Skin epidermis (tissue), 12 donors: ENCODE measurements at regions not wholly inside any gene's neighbourhood (a gene's known extent, or its start where the extent isn't known, plus 50 kb on each side); places are given as distances from the start of the nearest gene placed in this dataset.

Source experiments
- H3K27ac ChIP-seq, 21 experiments: fragments of 200-600 bp; sonication (generic) in 11 of 21; one replicate each; pipeline ENCODE4 v1.5.0; 2020; ENCODE audit warnings: mild to moderate bottlenecking in 3 of 21, inconsistent platforms in 2 of 21, moderate library complexity in 2 of 21
- H3K4me3 ChIP-seq, 7 experiments: fragments of 200-600 bp; sonication (generic) in 2 of 7; one replicate each; pipeline ENCODE4 v1.5.0; 2020; ENCODE audit warnings: inconsistent platforms in 2 of 7, mild to moderate bottlenecking in 2 of 7, moderate library complexity in 1 of 7

DNA sequence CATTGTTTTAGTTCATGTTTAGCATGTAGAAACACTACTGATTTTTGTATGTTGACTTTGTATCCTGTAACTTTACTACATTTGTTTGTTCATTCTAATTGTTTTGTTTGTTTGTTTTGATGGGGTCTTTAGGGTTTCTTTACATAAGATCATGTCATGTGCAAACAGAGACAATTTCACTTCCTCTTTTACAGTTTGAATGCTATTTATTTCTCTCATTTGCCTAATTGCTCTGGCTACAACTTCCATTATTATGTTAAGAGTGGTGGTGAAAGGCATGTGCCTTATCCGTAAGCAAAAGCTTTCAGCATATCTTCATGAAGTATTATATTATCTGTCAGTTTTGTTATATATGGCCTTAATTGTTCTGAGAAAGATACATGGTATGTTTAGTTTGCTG lies 571.1 kb downstream of the PCDH7 start:
- no peak overlapping the region for H3K4me3 ChIP-seq
- H3K27ac ChIP-seq, result no peak overlapping the region

DNA sequence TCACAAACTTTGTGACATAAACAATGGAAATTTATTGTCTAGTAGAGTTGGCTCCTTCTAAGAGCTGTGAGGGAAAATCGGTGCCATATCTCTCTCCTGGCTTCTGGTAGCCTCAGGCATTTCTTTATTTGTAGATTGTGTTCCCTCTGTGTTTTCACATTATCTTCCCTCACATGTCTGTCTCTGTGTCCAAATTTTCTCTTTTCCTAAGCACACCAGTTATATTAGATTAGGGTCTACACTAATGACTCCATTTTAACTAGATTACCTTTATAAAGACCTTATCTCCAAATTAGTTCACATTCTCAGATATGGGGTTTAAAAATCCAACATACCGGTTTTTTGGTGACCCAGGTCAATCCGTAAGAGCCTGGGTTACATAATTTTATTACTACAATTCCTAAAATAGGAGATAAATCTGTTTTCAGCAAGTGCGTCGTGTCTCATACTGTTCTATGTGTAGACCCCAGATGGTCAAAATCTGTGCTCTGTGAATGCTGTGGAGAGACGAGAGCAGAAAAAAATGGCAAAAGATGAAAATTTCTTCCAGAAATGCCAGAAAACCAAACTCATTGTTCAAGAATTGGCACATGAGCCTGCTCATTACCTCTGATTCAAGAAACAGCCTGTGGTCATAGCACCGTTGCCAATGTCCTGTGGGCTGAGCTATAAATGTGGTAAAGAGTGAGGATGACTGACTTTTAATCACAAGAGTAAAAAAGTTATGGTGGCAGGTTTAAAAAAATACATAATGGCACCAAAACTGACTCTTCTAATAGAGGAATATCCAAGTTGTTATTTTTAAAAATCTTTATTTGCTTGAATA lies 574.7 kb downstream of the PCDH7 start:
- Histone ChIP-seq H3K27ac (no peak overlapping the region), H3K4me3 (no peak overlapping the region)

DNA sequence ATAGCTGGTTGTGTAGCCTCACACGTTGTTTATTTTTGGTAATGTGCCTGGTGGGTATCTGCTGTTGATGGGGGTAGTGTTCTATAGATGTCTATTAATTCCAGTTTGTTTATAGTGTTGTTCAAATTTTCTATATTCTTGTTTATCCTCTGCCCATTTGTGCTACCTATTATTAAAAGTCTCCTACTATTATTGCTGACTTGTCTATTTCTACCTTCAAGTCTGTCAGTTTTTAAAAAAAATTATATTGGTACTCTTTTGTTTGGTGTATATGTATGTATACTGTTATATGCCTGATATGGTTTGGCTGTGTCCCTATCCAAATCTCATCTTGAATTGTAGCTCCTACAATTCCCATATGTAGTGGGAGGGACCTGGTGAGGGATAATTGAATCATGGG lies 578.6 kb downstream of the PCDH7 start:
- H3K27ac ChIP-seq, result no peak overlapping the region
- H3K4me3 ChIP-seq, result no peak overlapping the region

DNA sequence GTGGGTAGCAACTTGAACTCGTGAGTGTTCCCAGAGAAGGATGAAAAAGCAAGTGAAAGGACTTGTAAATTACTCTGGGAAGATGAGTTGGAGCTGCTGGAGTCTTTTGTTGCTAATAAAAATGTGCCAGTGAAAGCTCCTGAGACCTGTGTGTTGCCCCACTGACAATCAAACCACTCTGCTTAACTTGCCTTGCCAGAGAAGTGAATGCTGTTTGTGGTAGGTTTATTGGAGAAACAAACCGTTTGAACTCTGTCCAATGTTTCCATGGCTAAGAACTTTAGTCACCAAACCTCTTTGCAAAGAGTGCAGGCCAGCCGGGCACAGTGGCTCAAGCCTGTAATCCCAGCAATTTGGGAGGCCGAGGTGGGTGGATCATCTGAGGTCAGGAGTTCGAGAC lies 586.9 kb downstream of the PCDH7 start:
- Histone ChIP-seq H3K4me3 (no peak overlapping the region), H3K27ac (no peak overlapping the region)

DNA sequence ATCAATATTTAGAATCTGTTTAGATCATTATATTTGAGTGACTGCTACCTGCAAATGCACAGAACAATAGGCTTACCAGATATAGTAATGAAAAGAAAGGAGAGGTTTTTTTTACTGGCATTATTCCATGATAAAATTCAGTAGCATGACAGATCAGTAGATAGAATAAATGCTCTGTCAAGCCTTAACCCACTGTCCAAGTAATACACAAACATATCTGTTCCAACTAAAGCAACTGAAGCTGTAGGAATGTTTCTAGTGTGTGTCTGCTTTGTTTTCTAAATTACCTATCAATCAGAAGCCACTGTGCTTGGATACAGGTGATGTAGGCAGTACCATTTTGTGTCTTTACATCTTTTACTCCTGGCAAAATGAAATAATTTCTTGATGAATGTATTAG lies 604.6 kb downstream of the PCDH7 start:
- no peak overlapping the region for H3K4me3 ChIP-seq
- H3K27ac ChIP-seq, result no peak overlapping the region

DNA sequence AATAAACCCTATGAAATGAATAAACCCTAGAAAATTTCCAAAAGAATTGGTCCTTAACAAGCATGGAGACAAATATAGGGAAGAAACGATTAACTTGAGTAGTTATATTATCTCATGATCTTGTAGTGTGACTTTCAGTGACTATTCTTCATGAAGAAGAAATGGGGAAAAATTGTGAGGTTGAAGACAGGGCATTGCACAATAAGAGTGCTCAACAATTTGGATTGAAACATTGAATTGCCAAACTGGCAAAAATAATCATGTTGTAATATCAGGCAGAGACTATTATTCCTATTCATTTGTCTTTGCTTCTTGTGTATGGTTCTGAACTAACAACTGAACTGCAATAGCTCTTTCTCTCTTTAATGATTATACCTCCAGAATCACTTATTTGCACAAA lies 605.1 kb downstream of the PCDH7 start:
- H3K27ac ChIP-seq, result no peak overlapping the region
- no peak overlapping the region for H3K4me3 ChIP-seq

DNA sequence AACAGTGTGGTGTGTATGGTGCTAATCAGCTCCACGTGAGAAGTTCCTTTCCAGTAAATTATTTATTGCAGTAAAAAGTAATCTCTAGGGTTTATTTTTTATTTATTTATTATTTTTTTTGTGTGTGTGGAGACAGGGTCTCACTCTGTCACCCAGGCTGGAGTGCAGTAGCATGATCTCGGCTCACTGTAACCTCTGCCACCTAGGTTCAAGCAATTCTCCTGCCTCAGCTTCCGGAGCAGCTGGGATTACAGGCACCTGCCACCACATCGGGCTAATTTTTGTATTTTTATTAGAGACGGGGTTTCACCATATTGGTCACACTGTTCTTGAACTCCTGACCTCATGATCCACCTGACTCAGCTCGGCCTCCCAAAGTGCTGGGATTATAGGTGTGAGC lies 606.9 kb downstream of the PCDH7 start:
- Histone ChIP-seq H3K27ac (no peak overlapping the region), H3K4me3 (no peak overlapping the region)

DNA sequence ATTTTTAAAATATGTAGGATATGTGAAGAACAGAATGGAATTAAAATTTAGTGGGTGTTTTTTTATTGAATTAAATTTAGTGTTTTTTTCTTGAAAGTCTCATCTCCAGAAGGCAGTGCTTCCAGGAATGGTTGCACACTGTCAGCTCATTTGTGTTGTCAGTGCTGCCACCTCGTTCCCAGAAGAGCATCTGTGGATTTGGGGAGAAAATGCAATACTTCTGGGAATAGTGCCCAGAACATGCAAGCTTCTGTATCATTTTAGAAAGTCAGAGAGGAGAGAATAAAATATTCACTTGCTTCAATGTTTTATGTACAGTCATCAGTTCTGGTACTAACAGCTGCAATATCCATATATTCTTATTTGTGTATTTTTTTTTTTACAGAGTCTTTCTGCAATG lies 608.8 kb downstream of the PCDH7 start:
- H3K4me3 ChIP-seq, result no peak overlapping the region
- no peak overlapping the region for H3K27ac ChIP-seq

DNA sequence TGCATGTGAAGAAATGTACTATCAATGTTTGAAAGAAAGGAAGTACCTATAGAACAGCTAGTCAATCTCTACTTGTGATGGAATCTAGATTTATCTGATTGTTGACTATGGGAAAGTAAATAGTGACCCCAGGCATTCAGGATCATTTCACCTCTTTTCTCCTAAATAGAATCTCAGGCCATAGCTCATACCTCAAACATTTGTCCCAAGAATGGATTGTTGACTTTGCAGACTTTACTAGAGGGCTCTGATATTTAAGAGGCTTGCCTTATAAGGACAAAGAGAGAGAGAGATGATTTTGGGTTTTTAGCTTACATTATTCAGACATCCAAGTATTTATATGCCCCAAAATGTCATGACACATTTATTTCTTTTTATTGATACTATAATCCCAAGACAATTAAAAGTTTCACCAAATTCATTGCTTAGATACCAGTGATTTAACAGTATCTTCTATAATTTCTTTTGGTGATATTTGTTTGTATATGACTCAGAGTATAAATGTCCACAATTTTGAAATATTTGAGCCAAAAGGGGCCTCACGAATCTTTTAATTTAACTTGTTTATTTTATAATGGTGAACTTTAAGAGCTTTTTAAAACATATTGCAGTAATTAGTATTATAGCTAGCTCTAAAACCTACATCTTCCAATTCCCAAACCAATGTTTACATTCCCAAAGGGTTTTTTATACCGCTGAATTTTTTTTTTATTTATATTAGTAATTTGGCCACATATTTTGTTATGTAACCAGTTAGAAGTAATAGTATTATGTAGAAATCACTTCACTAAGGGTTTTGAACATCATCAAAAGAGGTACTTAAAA lies 614.1 kb downstream of the PCDH7 start:
- no peak overlapping the region for H3K4me3 ChIP-seq
- no peak overlapping the region for H3K27ac ChIP-seq

DNA sequence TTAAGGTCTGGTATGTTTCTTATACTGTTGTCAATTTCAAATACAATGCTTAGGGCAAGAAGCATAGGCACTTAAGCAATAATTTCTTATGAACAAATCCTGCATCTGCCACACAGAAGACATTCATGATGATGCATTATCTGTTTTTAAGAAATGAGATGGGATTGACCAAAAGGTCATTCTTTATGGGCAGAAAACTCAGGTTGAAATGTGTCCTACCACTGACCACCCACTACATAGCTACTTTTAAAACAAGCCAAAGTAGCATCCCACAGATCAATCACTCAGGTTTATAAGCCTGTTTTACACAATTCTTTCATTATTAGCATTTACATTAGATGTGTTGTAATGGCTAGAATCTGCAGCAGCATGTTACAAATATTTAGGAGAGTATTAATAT lies 617.8 kb downstream of the PCDH7 start:
- H3K4me3 ChIP-seq, result no peak overlapping the region
- no peak overlapping the region for H3K27ac ChIP-seq

DNA sequence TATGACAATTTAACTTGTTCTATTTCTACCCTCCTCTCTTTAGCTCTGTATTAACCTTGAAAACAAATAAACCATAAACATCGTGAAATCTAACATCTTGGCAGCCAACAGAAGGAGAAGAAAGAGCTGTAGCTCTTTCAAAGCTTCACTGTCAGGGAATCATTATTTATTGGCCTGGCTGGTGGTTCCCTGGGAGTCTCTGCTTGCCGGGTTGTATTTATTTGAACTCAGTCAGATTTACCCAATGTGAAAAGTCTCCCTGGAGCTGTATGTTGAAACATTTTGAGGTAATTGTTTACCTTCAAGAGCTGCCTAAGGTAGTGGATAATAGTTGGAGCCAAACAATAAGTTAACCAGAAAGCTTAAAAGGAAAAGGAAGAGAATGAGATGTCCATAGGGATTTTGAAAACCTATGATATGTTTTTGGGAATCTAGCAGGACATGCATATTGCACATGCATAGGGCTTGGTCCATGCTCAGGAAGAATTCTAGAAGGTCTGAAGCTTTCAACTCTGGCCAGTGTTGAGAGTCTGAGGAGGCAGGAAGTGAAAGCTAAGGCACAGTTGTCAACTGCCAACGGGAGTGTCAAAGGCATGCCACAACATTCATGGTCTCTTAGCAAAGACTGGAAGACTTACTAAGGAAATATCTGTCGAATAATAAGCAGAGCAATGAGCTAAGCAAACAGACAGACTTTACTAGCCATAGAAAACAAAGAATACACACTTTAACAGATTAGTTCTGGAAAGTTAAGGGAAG lies 621.6 kb downstream of the PCDH7 start:
- Histone ChIP-seq H3K27ac (no peak overlapping the region), H3K4me3 (no peak overlapping the region)

DNA sequence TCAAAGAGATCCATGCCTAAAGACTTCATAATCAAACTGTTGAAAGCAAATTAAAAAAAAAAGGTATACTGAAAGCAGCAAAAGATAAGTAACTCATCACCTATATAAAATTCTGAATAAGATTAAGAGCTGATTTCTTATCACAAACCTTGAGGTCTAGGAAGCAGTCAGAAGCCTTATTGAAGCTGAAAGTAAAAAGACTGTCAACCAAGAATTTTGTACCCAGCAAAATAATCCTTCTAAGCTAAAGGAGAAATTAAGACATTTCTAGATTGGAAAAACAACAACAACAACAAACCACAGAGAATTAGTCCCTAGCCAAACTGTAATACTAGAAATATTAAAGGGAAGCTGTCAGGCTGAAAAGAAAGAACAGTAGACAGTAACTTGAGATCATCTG lies 622.9 kb downstream of the PCDH7 start:
- H3K4me3 ChIP-seq, result no peak overlapping the region
- H3K27ac ChIP-seq, result no peak overlapping the region

DNA sequence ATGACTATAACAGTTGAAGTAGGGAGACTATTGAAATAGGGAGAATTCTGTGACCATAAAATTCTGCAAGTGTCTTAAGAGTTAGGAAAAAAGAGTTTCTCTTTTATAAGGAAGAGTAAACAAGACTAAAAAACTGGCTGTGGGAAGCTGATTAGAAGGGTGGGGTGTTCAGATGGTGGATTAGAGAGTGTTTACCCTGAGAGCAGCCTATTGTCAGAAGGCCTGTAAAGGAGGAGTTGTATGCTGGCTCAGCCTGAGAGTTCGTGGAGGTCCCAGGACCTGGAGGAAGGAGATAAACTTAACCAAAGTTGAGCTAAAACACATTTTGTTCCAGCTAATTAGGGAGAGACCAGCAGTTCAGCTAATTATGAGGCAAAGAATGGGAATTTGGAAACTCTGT lies 629.7 kb downstream of the PCDH7 start:
- Histone ChIP-seq H3K4me3 (no peak overlapping the region), H3K27ac (no peak overlapping the region)

DNA sequence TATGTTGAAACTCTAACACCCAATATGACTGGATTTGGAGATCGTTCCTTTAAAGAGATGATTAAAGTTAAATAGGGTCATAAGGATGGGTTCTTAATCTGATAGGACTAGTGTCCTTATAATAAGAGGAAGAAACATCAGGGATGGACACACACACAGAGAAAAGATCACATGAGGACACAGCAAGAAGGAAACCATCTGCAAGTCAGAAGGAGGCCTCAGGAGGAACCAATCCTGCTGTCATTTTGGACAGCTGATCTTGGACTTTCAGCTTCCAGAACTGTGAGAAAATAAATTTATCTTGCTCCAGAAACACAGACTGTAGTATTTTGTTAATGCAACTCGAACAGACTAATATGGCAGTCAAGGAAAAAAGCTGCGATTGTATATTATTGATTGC lies 631.5 kb downstream of the PCDH7 start:
- Histone ChIP-seq H3K4me3 (no peak overlapping the region), H3K27ac (no peak overlapping the region)

DNA sequence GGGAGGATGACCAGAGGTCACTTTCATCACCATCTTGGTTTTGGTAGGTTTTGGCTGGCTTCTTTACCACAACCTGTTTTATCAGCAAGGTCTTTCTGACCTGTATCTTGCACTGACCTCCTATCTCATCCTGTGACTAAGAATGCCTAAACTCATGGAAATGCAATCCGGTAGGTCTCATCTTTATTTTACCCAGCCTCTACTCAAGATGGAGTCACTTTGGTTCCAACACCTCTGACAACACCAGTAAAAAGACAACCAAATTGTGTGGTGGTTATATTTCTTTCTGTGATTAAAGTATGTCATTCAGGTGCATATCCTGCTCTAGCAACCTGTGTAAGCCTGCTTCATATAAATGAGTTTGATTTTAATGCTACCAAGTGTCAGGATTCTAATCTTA lies 636.7 kb downstream of the PCDH7 start:
- no peak overlapping the region for H3K4me3 ChIP-seq
- no peak overlapping the region for H3K27ac ChIP-seq

DNA sequence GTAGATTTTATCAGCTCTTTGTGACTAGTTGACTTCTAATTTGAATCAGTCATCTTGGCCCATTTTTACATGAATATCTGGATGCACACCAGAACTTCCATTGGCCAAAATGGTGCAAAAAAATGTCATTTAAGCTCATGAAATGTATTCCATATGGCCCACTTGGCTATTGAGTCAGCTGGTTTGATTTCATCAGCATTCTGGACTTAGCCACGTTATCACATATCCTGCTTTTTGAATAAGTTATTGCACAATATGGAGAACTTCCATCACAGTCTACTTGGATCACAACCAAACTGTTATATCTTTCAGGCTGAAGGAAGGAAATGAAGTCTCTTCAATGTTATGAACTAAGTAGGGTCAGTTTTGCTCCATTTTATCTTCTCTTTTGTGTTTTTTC lies 640.6 kb downstream of the PCDH7 start:
- H3K27ac ChIP-seq, result no peak overlapping the region
- H3K4me3 ChIP-seq, result no peak overlapping the region

DNA sequence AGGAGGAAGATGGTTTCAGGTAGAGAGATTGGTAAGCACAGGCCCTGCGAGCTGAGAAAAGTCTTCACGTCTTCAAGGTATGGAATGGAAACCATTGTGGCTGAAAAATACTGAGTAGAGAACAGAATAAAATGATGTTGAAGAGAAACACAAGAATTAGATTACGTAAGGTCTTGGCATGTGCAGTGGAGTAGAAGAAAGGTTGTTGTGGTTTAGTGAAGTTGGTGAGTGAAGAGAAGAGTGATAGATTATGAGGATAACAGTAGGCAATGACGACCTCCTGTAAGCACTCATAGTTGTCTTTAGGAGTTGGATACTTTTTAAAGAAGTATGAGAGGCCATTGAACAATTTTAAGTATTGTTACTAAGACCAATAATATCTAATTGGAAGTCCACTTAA lies 642.6 kb downstream of the PCDH7 start:
- H3K4me3 ChIP-seq, result no peak overlapping the region
- H3K27ac ChIP-seq, result no peak overlapping the region

DNA sequence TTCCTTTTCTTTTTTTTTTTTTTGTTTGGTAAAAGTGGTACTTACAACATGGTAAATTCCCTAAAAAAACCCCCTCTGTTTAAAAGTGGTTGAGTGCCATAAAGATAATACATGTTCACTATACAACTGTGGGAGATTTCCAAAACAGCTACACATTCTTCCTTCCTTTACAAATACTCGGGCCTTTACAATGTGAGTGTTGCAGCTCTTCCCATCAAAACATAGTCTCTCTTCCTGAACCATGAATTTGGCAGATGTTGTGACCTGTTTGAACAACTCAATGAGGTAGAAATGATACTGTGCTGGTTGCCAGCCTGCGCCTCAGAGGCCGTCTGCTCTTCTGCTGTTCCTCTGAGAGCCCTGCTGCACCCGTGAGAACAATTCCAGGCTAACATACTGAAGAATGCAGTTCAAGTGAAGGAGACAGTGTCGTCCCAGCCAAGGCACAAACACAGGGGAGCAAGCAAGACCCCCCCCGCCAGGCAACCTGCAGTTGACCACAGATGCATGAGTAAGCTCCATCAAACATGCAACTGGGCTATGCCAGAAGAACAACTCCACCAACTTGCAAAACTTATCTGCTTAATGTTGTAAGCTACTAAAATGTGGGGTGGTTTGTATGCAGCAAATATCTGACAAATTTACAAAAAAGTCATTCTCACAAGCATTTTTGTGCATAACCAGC lies 645.0 kb downstream of the PCDH7 start:
- H3K27ac ChIP-seq, result no peak overlapping the region
- no peak overlapping the region for H3K4me3 ChIP-seq

DNA sequence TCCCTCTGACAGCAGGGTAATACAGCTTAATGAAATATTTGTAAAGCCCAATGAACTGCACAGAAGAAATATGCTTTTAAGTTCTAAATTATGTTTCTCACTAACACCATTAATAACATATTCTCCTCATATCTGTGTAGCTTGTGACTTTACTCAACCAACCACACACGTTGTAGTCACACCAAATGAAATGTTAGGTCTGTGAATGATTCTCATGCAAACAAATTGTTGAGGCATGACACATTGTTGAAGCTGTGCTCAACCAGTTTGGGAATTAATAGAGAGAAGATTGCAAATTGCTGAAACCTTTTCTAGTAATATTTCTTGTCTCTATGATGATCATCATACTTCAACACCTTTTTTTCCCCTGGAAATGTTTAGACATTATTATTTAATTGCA lies 645.9 kb downstream of the PCDH7 start:
- H3K27ac ChIP-seq, result no peak overlapping the region
- no peak overlapping the region for H3K4me3 ChIP-seq

DNA sequence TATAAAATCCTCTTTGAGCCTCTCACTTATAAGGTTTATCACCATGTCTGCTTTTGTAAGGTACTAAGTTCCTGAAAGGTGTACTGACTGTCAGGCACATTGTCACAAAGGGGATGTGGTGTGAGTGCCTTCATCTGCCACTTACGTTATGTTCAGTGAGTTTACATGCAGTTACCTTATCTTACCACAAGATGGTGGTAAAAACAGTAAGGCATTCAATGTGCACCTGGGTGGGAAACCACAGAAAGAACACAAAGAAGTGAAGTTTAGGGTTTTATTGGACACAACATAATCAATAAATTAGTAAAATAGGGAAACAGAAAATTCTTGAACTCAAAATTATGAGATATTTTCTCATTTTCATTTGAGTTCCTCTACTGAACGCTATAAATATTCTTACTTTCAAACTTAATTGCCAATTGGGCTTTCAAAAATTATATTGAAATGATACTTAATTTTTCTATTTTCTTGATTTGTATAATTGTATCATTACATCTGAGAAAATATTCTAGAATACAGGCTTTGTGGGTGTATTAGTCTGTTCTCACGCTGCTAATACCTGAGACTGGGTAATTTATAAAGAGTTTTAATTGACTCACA lies 650.8 kb downstream of the PCDH7 start:
- no peak overlapping the region for H3K27ac ChIP-seq
- no peak overlapping the region for H3K4me3 ChIP-seq
